ENCODE measurements at regions not wholly inside any gene's neighbourhood (a gene's known extent, or its start where the extent isn't known, plus 50 kb on each side); places are given as distances from the start of the nearest gene placed in this dataset.

DNA sequence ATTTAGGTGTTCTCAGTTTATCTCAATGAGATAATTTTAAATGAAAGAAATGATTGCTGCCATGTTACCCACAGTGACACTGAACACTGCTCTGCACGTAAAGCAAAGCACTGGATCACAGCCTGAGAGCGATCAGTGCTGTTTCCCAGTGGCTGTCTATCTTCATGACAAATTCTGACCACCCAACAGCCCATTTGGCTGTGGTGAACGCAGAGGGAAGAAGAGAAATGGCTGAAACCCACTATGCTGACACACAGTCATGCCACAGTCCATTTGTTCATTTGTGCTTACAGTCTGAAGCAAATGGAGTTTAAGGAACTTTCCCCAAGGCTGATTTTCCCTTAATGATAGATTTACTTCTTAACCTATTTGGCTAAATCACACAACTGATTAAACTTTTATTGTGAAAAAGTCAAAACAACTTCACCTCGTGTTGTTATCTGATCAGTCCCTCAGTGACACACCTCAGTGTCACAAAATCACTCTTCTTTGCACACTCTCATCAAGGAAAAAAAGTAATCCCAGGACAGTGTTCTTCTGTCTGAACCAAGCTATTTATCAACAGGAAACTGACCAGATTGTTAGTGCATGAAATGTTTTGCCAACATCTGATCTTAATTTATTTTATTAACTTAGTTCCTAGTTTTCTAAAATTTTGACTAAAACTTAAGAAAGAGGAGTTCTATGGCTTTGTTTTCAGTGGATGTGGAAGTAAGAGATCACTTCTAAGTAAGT, 225.1 kb downstream of the TBX18 start:
- H3K23me2 ChIP-seq (ENCODE audit: low read depth, low read length), result no peaks in the 10 kb centered on the region
- H3K27me3 ChIP-seq (replicated peaks in 1 of 4; ENCODE audit: control insufficient read depth in 3 of 4, extremely low read depth in 1 of 4, insufficient read depth in 3 of 4, low read length in 3 of 4), result no peaks in the 10 kb centered on the region
- POLR2A ChIA-PET (ENCODE audit: partially characterized antibody), result no interaction called here
- WGBS, 2 experiments (ENCODE audit: extremely low coverage in 1 of 2, insufficient coverage in 1 of 2, insufficient read length in 1 of 2, insufficient replicate concordance in 2 of 2, low coverage in 1 of 2, low lambda C conversion rate in 2 of 2, missing lambda C conversion rate in 1 of 2), result 91% methylated on average over 4 of the region's 4 CpGs; no CpG with 5 or more reads in 1 of the 2 experiments
- no peak overlapping the region for H3K18ac ChIP-seq (ENCODE audit: extremely low read depth, low read length)
- no peak overlapping the region for H2BK15ac ChIP-seq (ENCODE audit: low read length)
- H2AFZ ChIP-seq (ENCODE audit: low read length), result peak overlapping the region; percentile 58; the same call in 1 of the 2 replicates
- H3K27ac ChIP-seq (ENCODE audit: low read depth, low read length), result no peak overlapping the region
- no peak overlapping the region for H2AK5ac ChIP-seq (ENCODE audit: low read depth, low read length)
- CTCF ChIA-PET (ENCODE audit: partially characterized antibody), result interaction anchor here (2.3 kb wide), 1 partner anchor 10 kb away, joined by 8 read pairs; no protein-coding TSS in a partner anchor
- no peak overlapping the region for H3K9ac ChIP-seq (replicated peaks in 1 of 4; ENCODE audit: extremely low read depth in 1 of 4, low read depth in 3 of 4, low read length in 3 of 4)
- no peak overlapping the region for H2BK20ac ChIP-seq (ENCODE audit: low read length)
- H3K4ac ChIP-seq (replicated peaks; ENCODE audit: insufficient read length, low read depth, low read length), result no peak overlapping the region
- no peaks in the 10 kb centered on the region for H4K20me1 ChIP-seq (replicated peaks in 1 of 2; ENCODE audit: control insufficient read depth in 1 of 2, insufficient read depth in 2 of 2, low read length in 2 of 2)
- no peaks in the 10 kb centered on the region for H3K4me1 ChIP-seq (replicated peaks in 1 of 4; ENCODE audit: control insufficient read depth in 3 of 4, insufficient read depth in 4 of 4, low read length in 3 of 4)
- H3K36me3 ChIP-seq (ENCODE audit: control insufficient read depth in 2 of 4, insufficient read depth in 4 of 4, low read length in 3 of 4), result no peaks in the 10 kb centered on the region
- peak overlapping the region; percentile 17; the same call in 1 of the 2 replicates for H2BK12ac ChIP-seq (ENCODE audit: low read depth, low read length)
- H3K79me1 ChIP-seq (ENCODE audit: low read depth, low read length), result no peaks in the 10 kb centered on the region
- no peaks in the 10 kb centered on the region for H3K9me3 ChIP-seq (ENCODE audit: insufficient read depth in 2 of 2, low read depth in 1 of 2, low read length in 1 of 2)
- no peak overlapping the region; the same call in 1 of the 2 replicates for H4K8ac ChIP-seq (ENCODE audit: extremely low read depth, insufficient read depth, low read length)
- no peak overlapping the region for H4K91ac ChIP-seq (replicated peaks; ENCODE audit: insufficient read length, low read length)
- no peak overlapping the region for H3K4me2 ChIP-seq (ENCODE audit: insufficient read depth in 1 of 2, low read depth in 2 of 2, low read length in 2 of 2)
- no peak for DNase-seq (ENCODE audit: low read depth in 1 of 2, low spot score in 2 of 2)
- H3K4me3 ChIP-seq (ENCODE audit: extremely low read depth in 1 of 4, insufficient read depth in 2 of 4, low read depth in 3 of 4, low read length in 4 of 4), result no peak overlapping the region
- H3K23ac ChIP-seq (ENCODE audit: insufficient read length), result no peak overlapping the region
- no peak for FAIRE-seq
- H4K5ac ChIP-seq (ENCODE audit: insufficient read length, low read depth, low read length), result no peak overlapping the region
- no peak overlapping the region for H2BK120ac ChIP-seq (replicated peaks; ENCODE audit: low read depth, low read length)
- H2BK5ac ChIP-seq (ENCODE audit: low read depth, low read length), result no peak overlapping the region
- no peaks in the 10 kb centered on the region for H3K79me2 ChIP-seq (ENCODE audit: control insufficient read depth in 1 of 2, insufficient read depth in 2 of 2, low read length in 2 of 2)
- H3K14ac ChIP-seq (ENCODE audit: insufficient read length), result no peak overlapping the region
- no peak overlapping the region for H3K56ac ChIP-seq (replicated peaks; ENCODE audit: insufficient read length, low read depth, low read length)
- TF ChIP-seq TAF7 (optimal IDR thresholded peaks at IDR 0.05; ENCODE audit: borderline replicate concordance, low read depth, low read length) (no peak), KDM1A (IDR thresholded peaks at IDR 0.05; ENCODE audit: borderline replicate concordance, low read length) (no peak), EP300 (IDR thresholded peaks at IDR 0.05; ENCODE audit: borderline replicate concordance in 1 of 2, low read depth in 2 of 2, low read length in 2 of 2) (no peak), TEAD4 (IDR thresholded peaks at IDR 0.05; ENCODE audit: low read depth, low read length) (no peak), SP2 (IDR thresholded peaks at IDR 0.05; ENCODE audit: low read length) (no peak), EZH2 (IDR thresholded peaks at IDR 0.05; ENCODE audit: low read depth, low read length, severe bottlenecking) (no peak), POLR2A (IDR thresholded peaks at IDR 0.05; ENCODE audit: control extremely low read depth in 1 of 2, low read depth in 2 of 2, low read length in 2 of 2) (no peak), RXRA (IDR thresholded peaks at IDR 0.05; ENCODE audit: insufficient read depth, low read depth, low read length) (no peak), CHD2 (IDR thresholded peaks at IDR 0.05; ENCODE audit: low read length) (no peak), HDAC2 (IDR thresholded peaks at IDR 0.05; ENCODE audit: borderline replicate concordance in 1 of 2, low read depth in 2 of 2, low read length in 2 of 2) (no peak), CTBP2 (IDR thresholded peaks at IDR 0.05; ENCODE audit: borderline replicate concordance, insufficient read depth, insufficient read length, low read length) (no peak), CHD1 (IDR thresholded peaks at IDR 0.05; ENCODE audit: low read depth, low read length) (no peak), BACH1 (IDR thresholded peaks at IDR 0.05; ENCODE audit: low read length) (no peak)

Data from H1 (cell line).